Activated CD4-positive, alpha-beta T cell treated with anti-CD3 and anti-CD28 coated beads for 36 hours (primary cell): ENCODE measurements at regions not wholly inside any gene's neighbourhood (a gene's known extent, or its start where the extent isn't known, plus 50 kb on each side); places are given as distances from the start of the nearest gene placed in this dataset.

Experiments used
- ATAC-seq: fragments of 200-7000 bp; cut with Tn5 transposase; one replicate; pipeline ENCODE4 v1.10.0; 2021; ENCODE audit warnings: mild to moderate bottlenecking, moderate library complexity
- CTCF ChIA-PET: fragments of 350-600 bp; sonication (Branson Sonifier 250); formaldehyde crosslinking; loops from one replicate; lab custom pipeline; 2021; ENCODE audit warnings: antibody characterized with exemption; lab: Charles Lee
- POLR2A ChIA-PET: fragments of 350-600 bp; sonication (Branson Sonifier 250); formaldehyde crosslinking; loops from one replicate; lab custom pipeline; 2021; ENCODE audit warnings: antibody characterized with exemption, inconsistent platforms; lab: Charles Lee
- DNase-seq: peaks from one replicate; pipeline ENCODE4 v3.0.0-alpha.2; 2020
- H3K27ac Mint-ChIP-seq: one replicate; pipeline ENCODE4 v1.8.0; 2021; ENCODE audit warnings: mixed read lengths
- H3K27me3 Mint-ChIP-seq: one replicate; pipeline ENCODE4 v1.8.0; 2021; ENCODE audit warnings: mixed read lengths
- H3K36me3 Mint-ChIP-seq: one replicate; pipeline ENCODE4 v1.8.0; 2021; ENCODE audit warnings: low read depth, mixed read lengths
- H3K4me1 Mint-ChIP-seq: one replicate; pipeline ENCODE4 v1.8.0; 2021; ENCODE audit warnings: mixed read lengths
- H3K4me3 Mint-ChIP-seq: one replicate; pipeline ENCODE4 v1.8.0; 2021; ENCODE audit warnings: mild to moderate bottlenecking, moderate library complexity, mixed read lengths
- H3K9me3 Mint-ChIP-seq: one replicate; pipeline ENCODE4 v1.8.0; 2021; ENCODE audit warnings: low read depth, mixed read lengths
- intact Hi-C, 2 experiments: fragments of 100-400 bp; cut with DNase I in 1 of 2; cut with micrococcal nuclease in 1 of 2; formaldehyde crosslinking; loops; one replicate each; pipeline versions ENCODE4 v1.14.2 to v1.15.1; 2022 to 2024; cut with DNase I, micrococcal nuclease

DNA sequence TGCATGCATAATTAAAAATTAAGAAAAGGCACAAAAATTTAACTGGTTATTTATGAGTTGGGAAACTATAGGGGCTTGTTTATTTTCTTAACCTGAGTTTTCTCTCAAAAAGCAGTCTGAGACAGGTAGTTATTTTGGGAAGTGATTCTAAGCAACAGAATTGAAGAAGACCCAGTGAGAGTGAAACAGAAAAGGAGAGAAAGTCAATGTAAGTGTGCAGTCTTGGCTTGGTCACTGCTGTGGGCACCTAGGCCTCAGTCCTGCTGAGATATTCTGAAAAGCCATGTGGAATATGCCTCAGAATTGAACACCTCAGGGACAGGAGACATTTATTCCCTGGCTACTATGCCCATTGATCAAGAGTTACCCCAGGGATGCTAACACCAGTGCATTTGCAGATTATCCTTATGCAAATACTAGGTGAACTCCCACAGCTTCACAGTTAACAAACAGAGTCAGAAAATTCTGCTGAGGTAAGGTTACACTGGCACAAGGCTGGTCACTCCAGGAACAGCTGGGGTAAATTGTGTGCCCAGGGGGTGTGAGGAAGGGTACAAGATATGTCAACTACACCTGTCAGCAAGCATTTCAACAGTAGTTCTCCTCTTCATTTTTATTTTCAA is 222.7 kb downstream of the EFHB start:
- intact Hi-C loops: no loop called here
- no peak for DNase-seq
- Mint-ChIP-seq H3K4me3 (no peak overlapping the region), H3K4me1 (no peaks in the 10 kb centered on the region), H3K27ac (no peak overlapping the region), H3K36me3 (no peaks in the 10 kb centered on the region), H3K9me3 (no peaks in the 10 kb centered on the region), H3K27me3 (peaks cover 2% of the 10 kb centered on the region)
- no peak for ATAC-seq
- CTCF ChIA-PET: no interaction called here
- POLR2A ChIA-PET: no interaction called here

DNA sequence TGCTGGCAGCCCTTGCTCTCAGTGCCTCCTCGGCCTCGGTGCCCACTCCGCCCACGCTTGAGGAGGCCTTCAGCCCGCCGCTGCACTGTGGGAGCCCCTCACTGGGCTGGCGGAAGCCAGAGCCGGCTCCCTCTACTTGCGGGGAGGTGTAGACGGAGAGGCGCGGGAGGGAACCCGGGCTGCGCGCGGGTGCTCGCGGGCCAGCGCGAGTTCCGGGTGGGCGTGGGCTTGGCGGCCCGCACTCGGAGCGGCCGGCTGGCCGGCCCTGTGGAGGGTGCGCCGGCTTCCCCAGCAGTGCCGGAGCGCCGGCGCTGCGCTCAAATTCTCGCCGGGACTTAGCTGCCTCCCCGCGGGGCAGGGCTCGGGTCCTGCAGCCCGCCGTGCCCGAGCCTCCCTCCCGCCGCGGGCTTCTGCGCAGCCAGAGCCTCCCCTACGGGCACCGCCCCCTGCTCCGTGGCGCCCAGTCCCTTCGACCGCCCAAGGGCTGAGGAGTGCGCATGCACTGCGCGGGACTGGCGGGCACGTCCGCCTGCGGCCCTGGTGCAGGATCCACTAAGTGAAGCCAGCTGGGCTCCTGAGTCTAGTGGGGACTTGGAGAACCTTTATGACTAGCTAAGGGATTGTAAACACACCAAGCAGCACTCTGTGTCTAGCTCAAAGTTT is 231.5 kb downstream of the EFHB start:
- Mint-ChIP-seq H3K27me3 (peaks cover 2% of the 10 kb centered on the region), H3K36me3 (no peaks in the 10 kb centered on the region), H3K4me1 (no peaks in the 10 kb centered on the region), H3K27ac (no peak overlapping the region), H3K9me3 (no peaks in the 10 kb centered on the region), H3K4me3 (no peak overlapping the region)
- ChIA-PET POLR2A (no interaction called here), CTCF (no interaction called here)
- ATAC-seq: no peak
- DNase-seq: peak; percentile 5
- intact Hi-C loops: no loop called here

DNA sequence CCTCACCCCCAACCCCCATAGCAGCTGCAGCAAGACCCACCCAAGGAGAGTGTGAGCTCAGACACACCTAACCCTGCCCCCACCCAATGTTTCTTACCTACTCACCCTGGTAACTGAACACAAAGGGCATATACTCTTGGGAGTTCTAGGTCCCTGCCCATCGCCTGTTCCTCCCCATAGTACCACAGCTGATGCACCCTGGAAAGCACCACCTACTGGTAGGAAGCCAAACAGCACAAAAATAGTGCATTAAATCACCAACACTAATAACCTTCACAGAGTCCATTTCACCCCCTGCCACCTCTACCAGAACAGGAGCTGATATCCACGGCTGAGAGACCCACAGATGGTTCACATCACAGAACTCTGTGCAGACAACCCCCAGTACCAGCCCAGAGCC is 245.2 kb downstream of the EFHB start:
- DNase-seq (no peak), ATAC-seq (no peak)
- no peak overlapping the region for H3K4me3 Mint-ChIP-seq
- H3K36me3 Mint-ChIP-seq: no peaks in the 10 kb centered on the region
- no peak overlapping the region for H3K27ac Mint-ChIP-seq
- intact Hi-C loops: no loop called here
- H3K9me3 Mint-ChIP-seq: peaks cover 27% of the 10 kb centered on the region
- H3K27me3 Mint-ChIP-seq: peaks cover 3% of the 10 kb centered on the region
- H3K4me1 Mint-ChIP-seq: no peaks in the 10 kb centered on the region
- CTCF ChIA-PET: no interaction called here
- POLR2A ChIA-PET: no interaction called here

DNA sequence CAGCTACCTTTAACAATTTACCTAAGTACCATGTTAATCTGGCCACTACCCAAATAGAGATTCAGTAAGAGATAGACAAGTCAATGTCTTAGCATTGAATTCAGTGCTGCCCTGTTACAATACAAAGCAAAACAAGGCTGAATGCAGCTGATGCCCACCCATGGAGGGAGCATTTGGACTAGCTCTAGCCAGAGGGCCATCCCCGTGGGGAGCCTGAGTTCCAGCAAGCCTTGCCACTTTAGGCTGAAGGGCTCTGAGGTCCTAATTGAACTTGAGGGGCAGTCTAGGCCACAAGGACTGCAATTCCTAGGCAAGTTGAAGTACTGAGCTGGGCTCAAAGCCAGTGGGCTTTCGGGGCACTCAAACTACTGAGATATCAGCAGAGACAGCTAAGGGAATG is 265.9 kb downstream of the EFHB start:
- Mint-ChIP-seq H3K4me3 (no peak overlapping the region), H3K27me3 (no peaks in the 10 kb centered on the region), H3K27ac (no peak overlapping the region), H3K9me3 (no peaks in the 10 kb centered on the region), H3K4me1 (no peaks in the 10 kb centered on the region), H3K36me3 (no peaks in the 10 kb centered on the region)
- no peak for ATAC-seq
- CTCF ChIA-PET: no interaction called here
- POLR2A ChIA-PET: interaction anchor here (0.6 kb wide), 1 partner anchor 612 kb away, joined by 3 read pairs; no protein-coding TSS in a partner anchor
- DNase-seq: no peak
- intact Hi-C loops: no loop called here

DNA sequence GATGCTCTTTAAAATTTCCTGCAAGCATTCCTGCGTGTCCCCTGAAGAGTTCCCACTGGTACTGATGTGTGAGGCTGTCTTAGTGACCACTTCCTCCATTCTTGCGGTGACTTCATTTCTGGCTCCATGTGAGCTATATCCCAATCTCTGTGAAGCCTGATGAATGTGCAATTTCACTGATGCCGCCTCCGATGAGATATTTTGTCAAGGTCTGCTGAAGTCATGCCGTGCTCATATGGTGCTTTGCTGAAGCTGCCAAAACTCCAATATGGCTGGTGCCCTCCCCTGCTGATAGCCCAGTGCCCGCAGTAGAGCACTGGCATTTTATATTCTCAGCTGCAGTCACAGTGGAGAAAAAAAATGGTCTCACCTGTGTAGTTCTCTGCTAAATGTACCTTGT is 271.5 kb downstream of the EFHB start:
- Mint-ChIP-seq H3K9me3 (peaks cover 2% of the 10 kb centered on the region), H3K4me3 (no peak overlapping the region), H3K27ac (no peak overlapping the region), H3K36me3 (no peaks in the 10 kb centered on the region), H3K27me3 (no peaks in the 10 kb centered on the region), H3K4me1 (no peaks in the 10 kb centered on the region)
- ChIA-PET CTCF (interaction anchor here (1.2 to 1.6 kb wide), 2 partner anchors 10 to 43 kb away, joined by 4 to 5 read pairs; no protein-coding TSS in a partner anchor), POLR2A (no interaction called here)
- intact Hi-C loops: no loop called here
- ATAC-seq (no peak), DNase-seq (no peak)

DNA sequence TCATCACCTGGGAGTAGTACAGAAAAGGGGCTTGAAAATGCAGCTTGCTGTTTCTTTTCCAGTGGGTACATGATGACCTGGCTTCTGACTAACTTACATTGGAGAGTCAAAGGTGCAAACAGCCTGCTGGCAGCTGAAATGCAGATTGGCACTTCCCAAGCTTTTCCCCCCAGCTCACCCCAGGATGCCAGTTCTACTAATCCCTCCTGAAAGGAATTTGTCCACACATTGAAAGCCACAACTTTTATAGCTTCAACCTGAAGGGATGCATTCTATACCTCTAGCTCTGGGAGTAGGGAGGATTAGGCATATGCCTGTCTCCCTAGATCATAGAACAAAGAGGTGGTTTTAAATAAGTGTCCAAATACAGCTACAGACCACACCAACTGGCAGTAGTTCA is 281.7 kb downstream of the EFHB start:
- H3K36me3 Mint-ChIP-seq: peaks cover 2% of the 10 kb centered on the region
- DNase-seq (no peak), ATAC-seq (no peak)
- H3K9me3 Mint-ChIP-seq: peaks cover 20% of the 10 kb centered on the region
- no peak overlapping the region for H3K4me3 Mint-ChIP-seq
- H3K4me1 Mint-ChIP-seq: no peaks in the 10 kb centered on the region
- ChIA-PET CTCF (interaction anchor here (0.7 to 1.3 kb wide), 2 partner anchors 10 to 39 kb away, joined by 3 to 5 read pairs; no protein-coding TSS in a partner anchor), POLR2A (no interaction called here)
- H3K27ac Mint-ChIP-seq: no peak overlapping the region
- H3K27me3 Mint-ChIP-seq: no peaks in the 10 kb centered on the region
- intact Hi-C loops: no loop called here

DNA sequence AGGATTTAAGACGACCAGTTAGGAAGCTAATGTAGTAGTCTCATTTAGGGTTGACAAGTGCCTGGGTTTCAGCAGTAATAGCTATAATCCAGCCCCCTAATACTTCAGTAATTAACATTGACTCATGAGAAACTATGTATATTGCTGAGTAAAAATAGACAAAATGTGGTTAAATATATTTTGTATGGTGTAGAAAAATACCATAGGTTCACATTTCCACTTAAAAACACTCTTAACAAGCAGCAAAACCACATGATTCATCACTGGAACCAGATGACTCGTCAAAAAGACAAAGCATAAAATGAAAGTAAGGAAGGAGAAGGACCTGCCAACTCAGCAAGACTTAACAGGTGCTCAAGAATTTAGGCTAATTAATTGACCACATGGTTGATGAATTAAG is 288.9 kb downstream of the EFHB start:
- intact Hi-C loops: no loop called here
- CTCF ChIA-PET: no interaction called here
- H3K27me3 Mint-ChIP-seq: no peaks in the 10 kb centered on the region
- POLR2A ChIA-PET: no interaction called here
- no peak overlapping the region for H3K4me3 Mint-ChIP-seq
- H3K9me3 Mint-ChIP-seq: peaks cover 5% of the 10 kb centered on the region
- no peak overlapping the region for H3K27ac Mint-ChIP-seq
- peaks cover 4% of the 10 kb centered on the region for H3K4me1 Mint-ChIP-seq
- ATAC-seq: peak; percentile 26
- H3K36me3 Mint-ChIP-seq: no peaks in the 10 kb centered on the region
- no peak for DNase-seq

DNA sequence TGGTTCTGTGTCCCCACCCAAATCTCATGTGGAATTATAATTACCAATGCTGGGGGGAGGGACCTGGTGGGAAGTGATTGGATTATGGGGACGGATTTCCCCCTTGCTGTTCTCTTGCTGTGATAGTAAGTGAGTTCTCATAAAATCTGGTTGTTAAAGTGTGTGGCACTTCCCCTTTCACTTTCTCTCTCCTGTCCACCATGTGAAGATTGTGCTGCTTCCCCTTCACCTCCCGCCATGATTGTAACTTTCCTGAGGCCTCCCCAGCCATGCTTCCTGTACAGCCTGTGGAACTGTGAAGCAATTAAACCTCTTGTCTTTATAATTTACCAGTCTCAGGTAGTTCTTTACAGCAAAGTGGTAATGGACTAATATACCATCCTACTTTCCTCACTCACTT is 289.6 kb downstream of the EFHB start:
- Mint-ChIP-seq H3K27ac (no peak overlapping the region), H3K36me3 (no peaks in the 10 kb centered on the region), H3K4me3 (no peak overlapping the region), H3K4me1 (peaks cover 4% of the 10 kb centered on the region), H3K27me3 (no peaks in the 10 kb centered on the region), H3K9me3 (peaks cover 2% of the 10 kb centered on the region)
- intact Hi-C loops: no loop called here
- POLR2A ChIA-PET: no interaction called here
- CTCF ChIA-PET: no interaction called here
- ATAC-seq: no peak
- no peak for DNase-seq

DNA sequence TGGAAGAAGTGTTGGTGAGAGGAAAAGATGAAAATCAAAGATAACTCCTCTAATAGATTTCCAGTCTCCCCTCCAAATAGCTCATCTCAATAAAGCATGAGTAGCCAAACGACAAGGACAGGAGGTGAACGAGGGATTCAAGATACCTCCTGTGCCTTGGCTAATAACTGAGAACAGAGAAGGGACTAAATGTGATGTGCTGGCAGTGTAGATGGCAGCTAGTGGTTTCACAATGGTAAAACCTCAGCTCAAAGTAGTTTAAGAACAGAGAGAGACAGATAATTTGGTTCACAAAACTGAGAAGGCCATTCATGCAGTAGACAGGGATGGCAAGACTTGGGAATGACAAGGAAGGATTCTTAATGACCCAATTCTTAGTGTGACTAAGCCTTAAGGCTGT is 292.6 kb downstream of the EFHB start:
- peaks cover 8% of the 10 kb centered on the region for H3K9me3 Mint-ChIP-seq
- CTCF ChIA-PET: no interaction called here
- peaks cover 4% of the 10 kb centered on the region for H3K4me1 Mint-ChIP-seq
- H3K27me3 Mint-ChIP-seq: no peaks in the 10 kb centered on the region
- ATAC-seq (no peak), DNase-seq (no peak)
- intact Hi-C loops: no loop called here
- POLR2A ChIA-PET: no interaction called here
- H3K36me3 Mint-ChIP-seq: no peaks in the 10 kb centered on the region
- H3K27ac Mint-ChIP-seq: no peak overlapping the region
- H3K4me3 Mint-ChIP-seq: no peak overlapping the region

DNA sequence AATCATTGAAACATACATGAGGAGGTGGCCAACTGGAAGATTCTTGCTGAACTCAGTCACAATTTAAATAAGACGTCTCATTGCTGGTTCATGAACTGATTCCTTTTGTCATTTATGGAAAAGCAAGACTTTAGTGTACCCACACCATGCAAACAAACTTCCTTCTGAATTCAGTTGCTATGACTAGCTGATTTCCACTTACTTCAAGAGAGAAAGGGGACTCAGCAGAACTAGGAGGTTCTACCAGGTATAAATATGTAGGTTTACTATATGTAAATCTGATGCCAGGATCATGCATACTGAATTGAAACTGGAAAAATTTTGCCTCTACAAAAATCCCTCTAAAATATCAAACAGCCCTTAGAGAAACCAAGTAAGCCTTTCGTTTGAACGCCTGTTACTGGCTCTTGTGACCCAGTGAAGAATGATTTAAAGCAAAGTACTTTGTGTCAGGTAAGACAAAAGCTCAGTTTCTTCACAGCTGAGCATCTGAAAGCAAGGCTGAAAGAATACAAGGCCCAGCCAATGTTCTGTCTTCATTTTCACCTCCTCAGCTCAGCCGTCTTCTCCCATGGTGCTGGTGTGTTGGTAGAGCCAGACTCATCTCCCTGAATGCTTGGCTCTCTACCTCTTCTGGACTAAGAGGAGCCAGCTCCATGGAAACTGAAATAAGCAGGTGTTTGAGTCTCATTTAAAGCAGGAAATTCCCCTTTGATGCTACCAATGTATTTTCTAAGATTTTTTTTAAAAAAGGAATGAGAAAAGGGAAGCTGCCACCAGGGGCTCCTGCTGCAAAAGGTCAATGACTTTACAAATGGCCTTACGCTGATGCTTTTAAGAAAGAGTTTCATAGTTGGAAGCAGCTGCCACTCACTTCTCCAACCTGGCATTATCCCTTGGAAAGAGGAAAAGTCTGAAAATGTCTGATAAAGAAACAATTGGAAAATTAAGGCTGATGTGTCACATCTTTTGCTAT is 301.6 kb downstream of the EFHB start:
- H3K27ac Mint-ChIP-seq: no peak overlapping the region
- DNase-seq (no peak), ATAC-seq (no peak)
- H3K9me3 Mint-ChIP-seq: peaks cover 2% of the 10 kb centered on the region
- intact Hi-C loops: no loop called here
- ChIA-PET CTCF (interaction anchor here (0.9 kb wide), 1 partner anchor 31 kb away, joined by 3 read pairs; no protein-coding TSS in a partner anchor), POLR2A (no interaction called here)
- H3K36me3 Mint-ChIP-seq: no peaks in the 10 kb centered on the region
- no peak overlapping the region for H3K4me3 Mint-ChIP-seq
- peaks cover 2% of the 10 kb centered on the region for H3K27me3 Mint-ChIP-seq
- no peaks in the 10 kb centered on the region for H3K4me1 Mint-ChIP-seq

DNA sequence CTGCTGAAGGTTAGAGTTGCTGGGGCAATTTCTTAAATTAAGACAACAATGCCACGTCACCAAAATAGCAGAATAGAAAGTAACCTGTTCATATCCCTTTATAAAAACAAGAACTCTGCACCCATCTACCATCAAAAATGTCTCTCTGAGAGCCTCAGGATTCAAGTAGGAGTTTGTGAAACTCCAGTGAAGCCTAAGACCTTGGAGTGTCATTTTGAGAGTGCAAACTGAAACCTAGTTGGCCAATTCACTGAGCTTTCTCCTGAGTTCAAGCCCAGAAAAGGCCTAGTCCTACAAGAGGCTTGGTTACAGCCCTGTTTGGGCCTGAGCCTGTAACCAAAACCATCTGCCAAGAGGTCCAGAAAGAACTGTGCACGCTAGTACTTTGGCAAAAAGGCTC is 335.1 kb downstream of the EFHB start:
- H3K4me1 Mint-ChIP-seq: no peaks in the 10 kb centered on the region
- CTCF ChIA-PET: no interaction called here

More for the DNA sequence above, 335.1 kb downstream of the EFHB start:
- Mint-ChIP-seq H3K27me3 (peaks cover 3% of the 10 kb centered on the region), H3K4me3 (no peak overlapping the region), H3K9me3 (peaks cover 5% of the 10 kb centered on the region), H3K27ac (no peak overlapping the region), H3K36me3 (no peaks in the 10 kb centered on the region)
- intact Hi-C loops: no loop called here
- DNase-seq (no peak), ATAC-seq (no peak)
- POLR2A ChIA-PET: no interaction called here
